GM12878 (cell line): ENCODE measurements at regions not wholly inside any gene's neighbourhood (a gene's known extent, or its start where the extent isn't known, plus 50 kb on each side); places are given as distances from the start of the nearest gene placed in this dataset.

Experiments
- ATAC-seq: fragments of 200-7000 bp; cut with Tn5 transposase; 3 replicates; pipeline ENCODE4 v1.9.1; 2020; ENCODE audit warnings: mild to moderate bottlenecking, moderate library complexity
- BruUV-seq: library from RNA; stranded (reverse); fragments of 400-500 nt; replicated peaks from 2 replicates; lab custom pipeline; 2021; lab: Mats Ljungman, UMichigan
- CTCF ChIA-PET: fragments of 300-600 bp; sonication (Branson Sonifier 250); formaldehyde crosslinking; extraction: SDS; loops from one replicate; lab custom pipeline; 2021; ENCODE audit warnings: inconsistent platforms; lab: Yijun Ruan, JAX
- POLR2A ChIA-PET: fragments of 350-600 bp; formaldehyde crosslinking; extraction: SDS; loops from one replicate; lab custom pipeline; 2021; ENCODE audit warnings: inconsistent platforms; lab: Charles Lee
- RAD21 ChIA-PET: fragments of 300-600 bp; sonication (Branson Sonifier 250); formaldehyde crosslinking; loops from one replicate; lab custom pipeline; 2023; ENCODE audit warnings: antibody characterized with exemption; ENCODE audit not compliant: unreplicated experiment; lab: Charles Lee
- SMC1A ChIA-PET: fragments of 300-600 bp; sonication (Branson Sonifier 250); formaldehyde crosslinking; loops from one replicate; lab custom pipeline; 2023; ENCODE audit not compliant: unreplicated experiment, uncharacterized antibody; lab: Charles Lee
- DNase-seq: peaks from one replicate; pipeline ENCODE4 v3.0.0-alpha.2; 2011; ENCODE audit warnings: low read depth, low spot score
- FAIRE-seq: peaks from 3 replicates; lab custom pipeline; 2011; peaks lifted over from hg19 to GRCh38; lab: Jason Lieb, UNC
- H2AFZ ChIP-seq: 2 replicates; pipeline ENCODE4 v1.6.0; 2011; ENCODE audit warnings: low read depth, low read length, control low read depth; ENCODE audit not compliant: control insufficient read depth
- H3K27ac ChIP-seq: 2 replicates; pipeline ENCODE4 v1.5.1; 2011; ENCODE audit warnings: control low read depth; ENCODE audit not compliant: control insufficient read depth, insufficient read depth
- H3K27me3 ChIP-seq, 2 experiments: replicated peaks in 1 of 2; 2 replicates each; pipeline versions ENCODE4 v1.6.0 to v1.6.1; 2011; ENCODE audit warnings: low read length in 1 of 2; ENCODE audit not compliant: control insufficient read depth in 2 of 2, insufficient read depth in 2 of 2
- H3K36me3 ChIP-seq, 2 experiments: 2 replicates each; pipeline ENCODE4 v1.5.1; 2011; ENCODE audit warnings: low read length in 1 of 2; ENCODE audit not compliant: control insufficient read depth in 2 of 2, insufficient read depth in 2 of 2
- H3K4me1 ChIP-seq: 2 replicates; pipeline ENCODE4 v1.6.1; 2011; ENCODE audit warnings: mild to moderate bottlenecking, low read length, moderate library complexity, mixed read lengths; ENCODE audit not compliant: control insufficient read depth, insufficient read depth
- H3K4me2 ChIP-seq: 2 replicates; pipeline ENCODE4 v1.6.0; 2011; ENCODE audit warnings: control low read depth; ENCODE audit not compliant: control insufficient read depth, insufficient read depth
- H3K4me3 ChIP-seq: fragments of 200-600 bp; sonication (generic); 2 replicates; pipeline ENCODE4 v1.5.1; 2016
- H3K79me2 ChIP-seq: 2 replicates; pipeline ENCODE4 v1.6.0; 2011; ENCODE audit warnings: low read length; ENCODE audit not compliant: control insufficient read depth, insufficient read depth
- H3K9ac ChIP-seq: 2 replicates; pipeline ENCODE4 v1.8.0; 2011; ENCODE audit warnings: low read length, control low read depth, mixed read lengths; ENCODE audit not compliant: control insufficient read depth, insufficient read depth
- H3K9me3 ChIP-seq: replicated peaks from 3 replicates; pipeline ENCODE4 v1.5.1; 2011; ENCODE audit warnings: mild to moderate bottlenecking, low read length; ENCODE audit not compliant: control insufficient read depth, insufficient read depth
- H4K20me1 ChIP-seq: 2 replicates; pipeline ENCODE4 v1.6.0; 2011; ENCODE audit not compliant: control insufficient read depth, insufficient read depth
- GATAD2B ChIP-seq: fragments of 450-650 bp; conservative IDR thresholded peaks from 2 replicates; pipeline ENCODE4 v1.6.1; 2017; ENCODE audit warnings: low read depth, mild to moderate bottlenecking, moderate library complexity
- LARP7 ChIP-seq: fragments of 450-650 bp; IDR thresholded peaks from 2 replicates; pipeline ENCODE4 v1.6.1; 2017; ENCODE audit warnings: mild to moderate bottlenecking
- NFYB ChIP-seq: IDR thresholded peaks from 2 replicates; pipeline ENCODE4 v1.6.1; 2011; ENCODE audit warnings: low read depth, mild to moderate bottlenecking, low read length, improper control_type of control experiment, moderate library complexity; ENCODE audit not compliant: insufficient read depth
- SREBF1 ChIP-seq: IDR thresholded peaks from 2 replicates; pipeline ENCODE4 v1.6.1; 2012; ENCODE audit warnings: mild to moderate bottlenecking, low read length
- WGBS: methylation state at CpG from one replicate; pipeline ENCODE4 v1.1.6; 2016; ENCODE audit warnings: low lambda C conversion rate; ENCODE audit not compliant: insufficient replicate concordance, insufficient coverage; ENCODE audit errors: missing lambda C conversion rate; 5-methylcytosine and 5-hydroxymethylcytosine counted together
- in situ Hi-C: fragments of 300-500 bp; cut with MboI; formaldehyde crosslinking; loops from 9 replicates; pipeline ENCODE4 v1.14.3; 2018; ENCODE audit warnings: mixed read lengths
- intact Hi-C: fragments of 100-400 bp; cut with micrococcal nuclease; formaldehyde crosslinking; loops from one replicate; pipeline ENCODE4 v1.14.2; 2022; ENCODE audit not compliant: unreplicated experiment
- TF ChIP-seq, protein P1 (sequence below): IDR thresholded peaks from 2 replicates; pipeline ENCODE4 v1.6.1; 2012; ENCODE audit warnings: improper control_type of control experiment, low read depth, low read length; ENCODE audit not compliant: insufficient replicate concordance

DNA sequence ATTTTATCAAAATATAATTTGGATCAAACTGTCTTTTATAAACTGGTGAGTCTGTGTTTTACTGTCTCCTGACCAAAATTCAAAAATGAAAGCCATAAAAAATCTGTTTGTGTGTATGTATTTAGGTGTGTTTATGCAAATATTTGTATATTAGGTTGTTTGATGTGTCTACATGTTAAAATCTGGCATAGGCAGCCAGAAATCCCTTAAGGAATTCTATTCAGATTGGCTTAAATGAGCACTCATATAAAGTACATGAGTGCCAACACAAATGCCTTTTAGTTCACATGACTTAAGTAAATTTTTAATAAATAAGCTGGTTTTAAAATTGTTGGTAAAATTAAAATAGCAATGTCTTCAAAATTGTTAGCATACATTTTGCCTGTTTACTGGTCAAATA is 133.3 kb upstream of the GUCY1A2 start (continued):
- TF ChIP-seq GATAD2B, result no peak
- TF ChIP-seq NFYB, result no peak

- ATAC-seq, result no peak
- in situ Hi-C loops, result no loop called here
- H3K36me3 ChIP-seq, result no peaks in the 10 kb centered on the region
- H3K9ac ChIP-seq, result no peak overlapping the region
- CTCF ChIA-PET, result no interaction called here
- TF ChIP-seq LARP7 (no peak), SREBF1 (no peak)
- TF ChIP-seq, protein P1, sequence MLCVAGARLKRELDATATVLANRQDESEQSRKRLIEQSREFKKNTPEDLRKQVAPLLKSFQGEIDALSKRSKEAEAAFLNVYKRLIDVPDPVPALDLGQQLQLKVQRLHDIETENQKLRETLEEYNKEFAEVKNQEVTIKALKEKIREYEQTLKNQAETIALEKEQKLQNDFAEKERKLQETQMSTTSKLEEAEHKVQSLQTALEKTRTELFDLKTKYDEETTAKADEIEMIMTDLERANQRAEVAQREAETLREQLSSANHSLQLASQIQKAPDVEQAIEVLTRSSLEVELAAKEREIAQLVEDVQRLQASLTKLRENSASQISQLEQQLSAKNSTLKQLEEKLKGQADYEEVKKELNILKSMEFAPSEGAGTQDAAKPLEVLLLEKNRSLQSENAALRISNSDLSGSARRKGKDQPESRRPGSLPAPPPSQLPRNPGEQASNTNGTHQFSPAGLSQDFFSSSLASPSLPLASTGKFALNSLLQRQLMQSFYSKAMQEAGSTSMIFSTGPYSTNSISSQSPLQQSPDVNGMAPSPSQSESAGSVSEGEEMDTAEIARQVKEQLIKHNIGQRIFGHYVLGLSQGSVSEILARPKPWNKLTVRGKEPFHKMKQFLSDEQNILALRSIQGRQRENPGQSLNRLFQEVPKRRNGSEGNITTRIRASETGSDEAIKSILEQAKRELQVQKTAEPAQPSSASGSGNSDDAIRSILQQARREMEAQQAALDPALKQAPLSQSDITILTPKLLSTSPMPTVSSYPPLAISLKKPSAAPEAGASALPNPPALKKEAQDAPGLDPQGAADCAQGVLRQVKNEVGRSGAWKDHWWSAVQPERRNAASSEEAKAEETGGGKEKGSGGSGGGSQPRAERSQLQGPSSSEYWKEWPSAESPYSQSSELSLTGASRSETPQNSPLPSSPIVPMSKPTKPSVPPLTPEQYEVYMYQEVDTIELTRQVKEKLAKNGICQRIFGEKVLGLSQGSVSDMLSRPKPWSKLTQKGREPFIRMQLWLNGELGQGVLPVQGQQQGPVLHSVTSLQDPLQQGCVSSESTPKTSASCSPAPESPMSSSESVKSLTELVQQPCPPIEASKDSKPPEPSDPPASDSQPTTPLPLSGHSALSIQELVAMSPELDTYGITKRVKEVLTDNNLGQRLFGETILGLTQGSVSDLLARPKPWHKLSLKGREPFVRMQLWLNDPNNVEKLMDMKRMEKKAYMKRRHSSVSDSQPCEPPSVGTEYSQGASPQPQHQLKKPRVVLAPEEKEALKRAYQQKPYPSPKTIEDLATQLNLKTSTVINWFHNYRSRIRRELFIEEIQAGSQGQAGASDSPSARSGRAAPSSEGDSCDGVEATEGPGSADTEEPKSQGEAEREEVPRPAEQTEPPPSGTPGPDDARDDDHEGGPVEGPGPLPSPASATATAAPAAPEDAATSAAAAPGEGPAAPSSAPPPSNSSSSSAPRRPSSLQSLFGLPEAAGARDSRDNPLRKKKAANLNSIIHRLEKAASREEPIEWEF, result no peak
- TF ChIP-seq, all 136 proteins: peak for 0
- Histone ChIP-seq H3K27me3 (no peaks in the 10 kb centered on the region), H3K4me3 (no peak overlapping the region), H3K27ac (no peak overlapping the region), H3K9me3 (no peaks in the 10 kb centered on the region), H3K4me2 (no peak overlapping the region), H3K4me1 (no peaks in the 10 kb centered on the region), H3K79me2 (no peaks in the 10 kb centered on the region), H4K20me1 (no peaks in the 10 kb centered on the region), H2AFZ (no peak overlapping the region)
- no peak for FAIRE-seq
- DNase-seq, result no peak
- BruUV-seq, result no TSS peak
- intact Hi-C loops, result no loop called here
- ChIA-PET SMC1A (interaction anchor here (0.6 to 1.1 kb wide), 2 partner anchors 24 to 29 kb away, joined by 3 to 5 read pairs; no protein-coding TSS in a partner anchor), RAD21 (no interaction called here), POLR2A (no interaction called here)
- WGBS, result 2% methylated on average over 2 of the region's 2 CpGs
Measured at GRCh38 chr11:107151158-107151557, 132.9 kb upstream of the GUCY1A2 start.
